ENCODE measurements at regions not wholly inside any gene's neighbourhood (a gene's known extent, or its start where the extent isn't known, plus 50 kb on each side); places are given as distances from the start of the nearest gene placed in this dataset.

DNA sequence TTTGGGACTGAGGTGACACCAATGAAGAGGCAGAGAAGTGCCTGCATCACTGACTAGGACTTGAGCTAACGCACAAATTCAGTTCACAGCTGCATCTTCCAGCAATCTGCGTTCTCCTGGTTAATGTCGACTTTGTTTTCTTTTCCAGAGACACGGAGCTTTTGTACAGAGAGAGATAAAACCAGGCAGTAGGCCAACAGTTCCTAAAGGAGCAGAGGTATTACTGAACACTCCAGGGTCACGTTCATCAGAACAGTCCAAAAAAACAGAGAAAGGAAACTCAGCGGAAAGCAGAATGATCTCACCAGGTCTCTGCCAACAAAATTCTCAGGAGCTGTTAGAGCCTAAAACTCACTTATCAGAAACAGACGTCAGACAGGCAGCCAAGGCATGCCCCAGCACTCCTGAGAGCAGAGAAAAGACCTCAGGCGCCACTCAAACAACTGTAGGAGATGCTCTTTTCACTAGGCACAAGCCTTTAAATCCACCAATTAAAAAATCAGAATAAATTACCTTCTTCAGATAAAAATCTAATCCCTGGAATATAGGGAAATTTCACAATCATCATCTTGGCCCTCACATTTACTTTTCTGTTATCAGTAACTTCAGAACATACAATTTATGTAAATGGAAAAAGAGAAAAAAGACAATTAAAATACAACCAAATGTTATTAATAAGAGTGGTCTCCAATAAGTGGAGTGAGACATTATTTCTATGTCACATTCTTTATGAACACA, 95.9 kb upstream of the SPTBN1 start:
- ATAC-seq, result no peak
- no peak overlapping the region for H3K27ac Mint-ChIP-seq

GRCh38 chr2:54364409-54364808, 91.7 kb upstream of the SPTBN1 start:
- Mint-ChIP-seq H3K4me1 (no peaks in the 10 kb centered on the region), H3K36me3 (peaks cover 5% of the 10 kb centered on the region), H3K27ac (no peak overlapping the region), H3K9me3 (peaks cover 24% of the 10 kb centered on the region), H3K27me3 (peaks cover 26% of the 10 kb centered on the region), H3K4me3 (no peak overlapping the region)
- no peak for ATAC-seq

More for the DNA sequence above, 95.9 kb upstream of the SPTBN1 start:
- H3K27me3 Mint-ChIP-seq, result peaks cover 25% of the 10 kb centered on the region
- no peaks in the 10 kb centered on the region for H3K36me3 Mint-ChIP-seq
- peaks cover 7% of the 10 kb centered on the region for H3K9me3 Mint-ChIP-seq
- H3K4me1 Mint-ChIP-seq, result no peaks in the 10 kb centered on the region
- no peak overlapping the region for H3K4me3 Mint-ChIP-seq

DNA sequence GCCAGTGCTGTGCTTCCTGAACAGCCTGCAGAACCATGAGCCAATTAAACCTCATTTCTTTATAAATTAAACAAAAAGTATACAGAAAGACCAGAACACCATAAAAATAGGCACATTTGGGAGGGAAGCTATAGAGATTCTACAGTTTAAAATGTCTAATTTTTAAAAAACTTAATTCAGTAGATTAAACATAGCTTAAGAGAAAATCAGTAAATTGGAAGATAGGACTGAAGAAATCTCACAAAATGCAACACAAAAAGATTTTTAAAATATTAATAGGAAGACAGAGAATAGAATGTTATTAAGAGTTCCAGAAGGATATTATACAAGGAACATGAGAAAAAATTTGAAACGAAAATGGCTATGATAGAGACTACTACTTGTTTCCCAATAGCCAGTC, 90.5 kb upstream of the SPTBN1 start:
- Mint-ChIP-seq H3K4me1 (no peaks in the 10 kb centered on the region), H3K36me3 (peaks cover 5% of the 10 kb centered on the region), H3K9me3 (peaks cover 24% of the 10 kb centered on the region), H3K27ac (no peak overlapping the region), H3K27me3 (peaks cover 26% of the 10 kb centered on the region), H3K4me3 (no peak overlapping the region)
- ATAC-seq, result no peak

DNA sequence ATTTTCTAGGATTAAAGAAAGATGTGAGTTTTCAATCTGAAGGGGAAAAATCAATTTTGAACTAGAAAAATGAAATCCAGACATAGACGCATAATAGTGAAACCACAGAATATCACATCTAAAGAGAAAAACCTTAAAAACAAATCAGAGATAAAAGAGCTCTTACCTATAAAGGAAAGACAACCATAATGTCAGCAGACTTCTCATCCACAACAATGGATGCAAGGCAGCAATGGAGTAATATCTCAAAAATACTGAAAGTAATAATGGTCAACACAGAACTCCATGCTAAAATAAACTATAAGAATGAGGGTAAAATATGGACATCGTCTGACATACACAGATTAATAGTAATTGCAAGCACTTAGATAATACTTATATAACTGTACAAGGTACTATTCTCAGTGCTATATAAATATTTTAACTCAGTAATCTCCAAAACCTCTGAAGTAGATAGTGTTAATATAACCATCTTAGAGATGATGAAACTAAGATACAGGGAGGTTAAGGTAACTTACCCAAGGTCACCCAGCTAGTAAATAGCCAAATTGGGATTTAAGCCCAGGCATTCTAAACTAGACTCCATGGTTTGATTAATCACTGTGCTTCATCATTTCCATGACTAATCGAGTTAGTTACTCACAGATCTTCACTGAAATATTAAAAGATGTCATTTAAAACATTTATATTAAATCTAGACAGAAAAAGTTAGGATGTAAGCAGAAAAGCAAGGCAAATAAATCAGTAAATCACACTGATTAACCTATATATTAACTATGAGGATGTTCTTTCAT, 89.4 kb upstream of the SPTBN1 start:
- H3K4me1 Mint-ChIP-seq, result no peaks in the 10 kb centered on the region
- no peak overlapping the region for H3K4me3 Mint-ChIP-seq
- peaks cover 5% of the 10 kb centered on the region for H3K36me3 Mint-ChIP-seq
- H3K27me3 Mint-ChIP-seq, result peaks cover 25% of the 10 kb centered on the region
- no peak overlapping the region for H3K27ac Mint-ChIP-seq
- H3K9me3 Mint-ChIP-seq, result peaks cover 24% of the 10 kb centered on the region
- no peak for ATAC-seq

DNA sequence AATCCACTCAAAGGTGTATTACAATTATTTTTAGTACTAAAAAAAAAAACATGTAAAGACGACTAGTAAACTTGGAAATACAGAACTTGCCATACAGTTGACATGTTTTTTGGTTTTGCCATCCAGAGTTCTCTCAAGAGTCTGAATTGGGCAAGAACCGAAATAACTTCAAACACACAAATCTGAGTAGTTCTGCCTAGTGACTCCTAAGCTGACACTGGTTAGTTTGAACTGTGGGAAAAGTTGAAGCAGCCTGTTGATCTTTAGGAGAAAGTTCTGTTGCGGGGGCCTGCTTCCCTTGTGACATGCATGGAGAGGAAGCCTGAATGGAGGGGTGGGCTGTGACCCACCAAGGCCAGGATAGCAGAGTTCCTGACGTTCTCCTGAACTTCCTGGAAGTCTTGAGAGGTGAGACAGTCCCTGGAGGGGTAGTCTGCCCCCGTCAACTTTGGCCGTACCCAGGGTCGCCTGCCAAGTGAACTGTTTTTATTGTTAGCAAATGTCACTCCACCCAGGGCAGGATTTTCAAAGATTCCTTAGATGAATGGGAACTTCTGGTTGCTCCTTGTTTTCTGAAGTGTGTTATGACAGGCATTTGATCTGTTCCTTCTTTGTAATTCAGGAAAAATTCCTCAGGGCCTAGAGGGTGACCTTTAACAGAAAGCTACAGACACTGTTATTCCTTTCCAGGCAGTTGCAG, 85.6 kb upstream of the SPTBN1 start:
- Mint-ChIP-seq H3K4me1 (no peaks in the 10 kb centered on the region), H3K4me3 (no peak overlapping the region), H3K9me3 (peaks cover 14% of the 10 kb centered on the region), H3K27ac (no peak overlapping the region), H3K36me3 (peaks cover 5% of the 10 kb centered on the region), H3K27me3 (peaks cover 17% of the 10 kb centered on the region)
- no peak for ATAC-seq

DNA sequence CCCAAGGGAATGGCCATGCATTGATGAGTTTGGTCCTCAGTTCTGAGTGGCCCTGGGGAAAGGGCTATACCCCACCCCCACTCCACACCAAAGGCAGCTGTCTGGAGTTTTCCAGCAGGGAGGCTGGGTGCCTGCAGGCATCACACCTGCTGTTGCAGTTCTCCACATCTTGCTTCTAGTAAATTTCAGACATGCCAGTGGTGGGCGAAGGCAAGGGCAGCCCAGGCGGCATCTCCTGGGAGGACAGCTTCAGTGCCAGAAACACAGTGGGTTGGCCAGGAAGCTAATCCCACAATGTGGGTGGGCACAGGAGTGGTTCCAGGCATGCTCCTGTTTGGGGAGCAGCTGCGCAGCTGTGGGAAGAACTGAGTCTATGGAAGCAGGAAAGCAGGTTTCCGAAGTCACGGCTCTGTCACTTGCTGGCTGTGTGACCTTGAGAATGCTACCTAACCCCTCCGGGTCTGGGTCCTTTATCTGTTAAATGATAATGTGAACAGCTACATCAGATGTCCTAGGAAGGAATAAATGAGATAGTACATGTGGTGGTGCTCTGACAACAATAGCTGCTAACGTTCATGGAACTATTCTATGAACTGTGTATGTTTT, 84.6 kb upstream of the SPTBN1 start:
- Mint-ChIP-seq H3K27me3 (peaks cover 26% of the 10 kb centered on the region), H3K9me3 (peaks cover 9% of the 10 kb centered on the region), H3K27ac (no peak overlapping the region), H3K4me1 (no peaks in the 10 kb centered on the region), H3K4me3 (no peak overlapping the region), H3K36me3 (peaks cover under 1% of the 10 kb centered on the region)
- ATAC-seq, result no peak

- no peaks in the 10 kb centered on the region for H3K36me3 Mint-ChIP-seq
- no peaks in the 10 kb centered on the region for H3K4me1 Mint-ChIP-seq
- peak; percentile 20 for ATAC-seq
- peaks cover 9% of the 10 kb centered on the region for H3K9me3 Mint-ChIP-seq
- H3K27ac Mint-ChIP-seq, result no peak overlapping the region
- peaks cover 29% of the 10 kb centered on the region for H3K27me3 Mint-ChIP-seq
- no peak overlapping the region for H3K4me3 Mint-ChIP-seq
Measured at GRCh38 chr2:54372361-54372760, 83.8 kb upstream of the SPTBN1 start.

DNA sequence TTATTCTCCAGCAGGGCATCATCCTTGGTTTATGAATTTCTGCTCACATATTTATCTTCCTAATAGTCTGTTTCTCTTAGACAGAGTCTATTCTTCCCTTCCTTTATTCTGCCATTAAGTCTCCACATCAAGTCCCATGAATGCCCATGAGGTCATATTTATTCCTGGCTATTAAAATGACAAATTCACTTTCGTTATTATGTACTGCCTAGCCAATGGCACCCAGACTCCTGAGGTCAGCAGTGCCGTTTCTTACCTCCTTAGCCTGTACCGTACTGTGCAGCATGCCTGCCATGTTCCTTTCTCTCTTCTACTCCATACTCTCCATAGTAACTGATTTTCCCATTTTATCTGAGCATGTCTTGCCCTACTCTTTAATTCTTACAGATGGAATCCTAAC, 82.3 kb upstream of the SPTBN1 start:
- Mint-ChIP-seq H3K27ac (no peak overlapping the region), H3K27me3 (peaks cover 29% of the 10 kb centered on the region), H3K4me1 (no peaks in the 10 kb centered on the region), H3K4me3 (no peak overlapping the region), H3K36me3 (no peaks in the 10 kb centered on the region), H3K9me3 (peaks cover 4% of the 10 kb centered on the region)
- no peak for ATAC-seq

GRCh38 chr2:54374591-54375364, 81.3 kb upstream of the SPTBN1 start:
- ATAC-seq, result no peak
- no peak overlapping the region for H3K4me3 Mint-ChIP-seq
- no peaks in the 10 kb centered on the region for H3K4me1 Mint-ChIP-seq
- H3K9me3 Mint-ChIP-seq, result no peaks in the 10 kb centered on the region
- no peak overlapping the region for H3K27ac Mint-ChIP-seq
- peaks cover 29% of the 10 kb centered on the region for H3K27me3 Mint-ChIP-seq
- H3K36me3 Mint-ChIP-seq, result no peaks in the 10 kb centered on the region

DNA sequence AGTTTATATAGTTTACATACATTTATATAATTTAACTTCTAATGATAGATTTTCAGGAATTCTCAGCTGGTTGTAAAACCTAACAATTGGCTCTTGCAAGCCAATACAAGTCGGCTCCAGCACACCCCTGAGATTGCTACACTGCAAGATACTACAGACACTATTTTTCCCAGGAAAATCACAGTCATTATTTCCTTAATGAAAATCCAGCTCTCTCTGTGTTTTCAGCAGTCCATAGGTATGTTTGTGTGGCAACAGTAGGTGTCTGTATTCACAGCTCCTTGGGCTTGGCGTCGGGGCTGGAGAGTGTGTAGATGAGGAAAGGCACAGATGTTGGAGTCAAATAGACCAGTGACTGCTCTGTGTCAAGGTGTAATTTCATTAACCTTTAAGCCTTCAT, 78.7 kb upstream of the SPTBN1 start:
- Mint-ChIP-seq H3K4me3 (no peak overlapping the region), H3K27ac (no peak overlapping the region), H3K27me3 (peaks cover 39% of the 10 kb centered on the region), H3K9me3 (no peaks in the 10 kb centered on the region), H3K4me1 (no peaks in the 10 kb centered on the region), H3K36me3 (no peaks in the 10 kb centered on the region)
- no peak for ATAC-seq

DNA sequence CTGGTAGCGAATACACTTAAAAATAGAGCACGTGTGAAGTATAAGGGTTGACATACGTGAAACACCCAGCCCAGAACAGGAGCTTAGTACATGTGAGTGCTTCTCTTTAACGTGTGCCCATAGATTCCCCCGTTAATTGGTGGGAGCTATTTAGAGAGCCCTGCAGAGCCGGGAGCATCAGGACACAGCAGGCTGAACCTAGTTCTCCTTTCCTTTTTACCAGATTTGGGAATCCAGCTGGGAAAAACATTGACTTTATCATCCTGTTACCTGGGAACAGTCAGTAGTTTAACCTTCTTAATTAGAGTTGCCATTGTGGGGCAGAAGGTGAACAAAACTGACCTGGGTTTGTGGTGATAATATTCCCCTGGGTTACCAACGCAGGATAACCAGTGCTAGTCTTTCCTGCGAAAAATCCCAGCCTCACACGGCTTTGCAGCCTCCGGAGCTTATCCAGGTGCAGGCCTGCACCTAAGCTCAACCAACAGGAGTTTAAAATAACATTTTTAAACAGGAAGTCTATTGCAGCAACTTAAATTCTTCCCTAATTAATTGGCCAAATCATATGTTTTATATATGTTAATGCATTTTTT, 78.1 kb upstream of the SPTBN1 start:
- Mint-ChIP-seq H3K27ac (no peak overlapping the region), H3K36me3 (no peaks in the 10 kb centered on the region), H3K4me3 (no peak overlapping the region), H3K9me3 (no peaks in the 10 kb centered on the region), H3K27me3 (peaks cover 36% of the 10 kb centered on the region), H3K4me1 (no peaks in the 10 kb centered on the region)
- ATAC-seq, result no peak

DNA sequence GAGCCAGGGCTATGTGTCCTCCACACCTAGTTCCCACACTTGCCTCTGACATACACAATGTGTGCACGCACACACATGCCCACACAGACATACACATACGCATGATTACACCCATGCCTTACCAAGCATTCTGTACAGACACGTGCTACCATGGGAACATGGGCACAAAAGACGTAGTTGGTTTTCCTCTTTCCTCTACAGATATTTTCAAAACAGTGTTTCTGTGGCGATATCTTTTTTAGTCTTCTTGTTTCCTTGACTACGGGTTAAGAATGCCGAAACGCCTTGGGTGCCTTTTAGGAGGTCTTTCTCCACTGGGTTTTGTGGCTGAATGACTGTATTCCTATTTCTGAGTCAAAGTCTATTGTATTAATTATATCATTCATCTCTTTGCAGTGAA, 75.5 kb upstream of the SPTBN1 start:
- Mint-ChIP-seq H3K27me3 (peaks cover 22% of the 10 kb centered on the region), H3K27ac (no peak overlapping the region), H3K4me3 (no peak overlapping the region), H3K9me3 (no peaks in the 10 kb centered on the region), H3K36me3 (no peaks in the 10 kb centered on the region), H3K4me1 (no peaks in the 10 kb centered on the region)
- no peak for ATAC-seq

- Mint-ChIP-seq H3K9me3 (no peaks in the 10 kb centered on the region), H3K4me3 (no peak overlapping the region), H3K27ac (no peak overlapping the region), H3K36me3 (no peaks in the 10 kb centered on the region), H3K27me3 (peaks cover 16% of the 10 kb centered on the region), H3K4me1 (no peaks in the 10 kb centered on the region)
- ATAC-seq, result no peak
Measured at GRCh38 chr2:54381293-54381692, 74.8 kb upstream of the SPTBN1 start.

GRCh38 chr2:54382601-54383000, 73.5 kb upstream of the SPTBN1 start:
- Mint-ChIP-seq H3K9me3 (no peaks in the 10 kb centered on the region), H3K36me3 (no peaks in the 10 kb centered on the region), H3K4me3 (no peak overlapping the region), H3K27ac (no peak overlapping the region), H3K27me3 (peaks cover 11% of the 10 kb centered on the region), H3K4me1 (no peaks in the 10 kb centered on the region)
- no peak for ATAC-seq

Data from stimulated activated memory B cell treated with anti-CD40 and anti-IgM and Interleukin-4, amounts not matched to agents 10 μg/mL and 1 μg/mL and 100 μg/mL, for 72 hours (primary cell).